GM18502 (cell line): ENCODE measurements at regions not wholly inside any gene's neighbourhood (a gene's known extent, or its start where the extent isn't known, plus 50 kb on each side); places are given as distances from the start of the nearest gene placed in this dataset.

Experiments
- ATAC-seq: cut with Tn5 transposase; IDR thresholded peaks from one replicate; pipeline ENCODE4 v1.9.1; 2021; ENCODE audit warnings: mild to moderate bottlenecking; ENCODE audit not compliant: unreplicated experiment, poor library complexity

- ATAC-seq = no peak
Measured at GRCh38 chr21:25342816-25343215, 264.5 kb downstream of the MRPL39 start.

- no peak for ATAC-seq
Measured at GRCh38 chr21:25341981-25342380, 265.3 kb downstream of the MRPL39 start.

GRCh38 chr21:25338415-25338814 lies 268.9 kb downstream of the MRPL39 start:
- ATAC-seq = no peak

- no peak for ATAC-seq
Measured at GRCh38 chr21:25334046-25334730, 273.1 kb downstream of the MRPL39 start.

GRCh38 chr21:25331286-25331685 lies 276.0 kb downstream of the MRPL39 start:
- ATAC-seq = no peak

GRCh38 chr21:25330266-25330665 lies 277.0 kb downstream of the MRPL39 start:
- ATAC-seq = no peak

GRCh38 chr21:25329227-25329825 lies 278.0 kb downstream of the MRPL39 start:
- no peak for ATAC-seq

GRCh38 chr21:25328736-25329135 lies 278.5 kb downstream of the MRPL39 start:
- ATAC-seq = no peak

- ATAC-seq = no peak
Measured at GRCh38 chr21:25326181-25326580, 281.1 kb downstream of the MRPL39 start.

GRCh38 chr21:25324666-25325065 lies 282.6 kb downstream of the MRPL39 start:
- no peak for ATAC-seq

GRCh38 chr21:25323356-25323949 lies 283.8 kb downstream of the MRPL39 start:
- no peak for ATAC-seq

- ATAC-seq = peak; percentile 56
Measured at GRCh38 chr21:25314247-25314646, 293.0 kb downstream of the MRPL39 start.

GRCh38 chr21:25313829-25314228 lies 293.5 kb downstream of the MRPL39 start:
- ATAC-seq = peak; percentile 44

- no peak for ATAC-seq
Measured at GRCh38 chr21:25307489-25307888, 299.8 kb downstream of the MRPL39 start.

- ATAC-seq = no peak
Measured at GRCh38 chr21:25304611-25305010, 302.7 kb downstream of the MRPL39 start.

- no peak for ATAC-seq
Measured at GRCh38 chr21:25300632-25301031, 306.6 kb downstream of the MRPL39 start.

GRCh38 chr21:25298512-25299491 lies 308.5 kb downstream of the MRPL39 start:
- peak; percentile 92 for ATAC-seq

GRCh38 chr21:25297117-25297516 lies 310.2 kb downstream of the MRPL39 start:
- no peak for ATAC-seq

GRCh38 chr21:25296252-25296651 lies 311.0 kb downstream of the MRPL39 start:
- ATAC-seq = no peak

GRCh38 chr21:25292396-25292795 lies 314.9 kb downstream of the MRPL39 start:
- no peak for ATAC-seq

GRCh38 chr21:25283720-25284119 lies 323.6 kb downstream of the MRPL39 start:
- no peak for ATAC-seq
